HG03521 (cell line): ENCODE measurements at regions not wholly inside any gene's neighbourhood (a gene's known extent, or its start where the extent isn't known, plus 50 kb on each side); places are given as distances from the start of the nearest gene placed in this dataset.
"Not testable (repeated sequence)": the region's sequence is repeated elsewhere in the genome, so short reads cannot be mapped to it uniquely, and the experiment has no call there.

Experiments used
- ATAC-seq: cut with Tn5 transposase; IDR thresholded peaks from one replicate; pipeline ENCODE4 v1.9.1; 2021; ENCODE audit warnings: mild to moderate bottlenecking, moderate library complexity; ENCODE audit not compliant: unreplicated experiment

DNA sequence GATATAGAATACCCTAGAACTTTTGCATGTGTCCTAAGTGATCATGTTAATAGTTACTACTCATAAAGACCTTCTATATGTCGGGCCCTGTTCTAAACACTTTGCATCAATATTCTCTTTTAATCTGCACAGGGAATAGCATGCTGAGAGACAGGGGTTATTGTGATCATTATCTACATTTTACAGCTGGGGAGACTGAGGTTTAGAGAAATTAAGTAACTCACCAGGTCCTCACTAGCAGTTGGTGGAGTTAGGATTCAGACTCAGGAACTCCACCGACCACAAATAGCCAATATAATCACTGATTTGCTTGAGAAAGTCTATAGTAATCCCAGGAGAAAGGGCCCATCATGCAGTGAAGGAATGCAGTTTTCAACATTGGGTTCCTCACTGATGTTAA lies 111.2 kb upstream of the ADO start:
- ATAC-seq, result no peak

- ATAC-seq, result no peak
Observed at GRCh38 chr10:62694537-62695126, 109.9 kb upstream of the ADO start.

DNA sequence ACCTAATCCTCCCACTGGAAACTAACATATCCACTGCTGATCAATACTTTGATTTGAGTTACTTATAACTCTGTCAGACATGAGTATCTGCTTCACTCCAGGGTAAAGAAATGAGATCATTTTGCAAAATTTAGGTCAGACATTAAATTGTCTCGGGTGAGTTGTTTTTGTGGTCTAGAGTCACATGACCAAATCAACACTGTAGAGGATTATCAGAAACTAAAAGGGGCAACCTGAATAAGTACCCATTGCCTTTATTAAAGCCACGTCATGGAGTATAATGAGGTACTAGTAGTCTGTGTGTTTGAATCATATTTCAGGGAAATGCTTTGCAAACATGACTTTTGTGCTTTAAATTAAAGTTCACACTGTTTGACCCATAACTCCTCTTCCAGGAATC lies 107.7 kb upstream of the ADO start:
- no peak for ATAC-seq

GRCh38 chr10:62699148-62699547 lies 105.4 kb upstream of the ADO start:
- ATAC-seq, result no peak

DNA sequence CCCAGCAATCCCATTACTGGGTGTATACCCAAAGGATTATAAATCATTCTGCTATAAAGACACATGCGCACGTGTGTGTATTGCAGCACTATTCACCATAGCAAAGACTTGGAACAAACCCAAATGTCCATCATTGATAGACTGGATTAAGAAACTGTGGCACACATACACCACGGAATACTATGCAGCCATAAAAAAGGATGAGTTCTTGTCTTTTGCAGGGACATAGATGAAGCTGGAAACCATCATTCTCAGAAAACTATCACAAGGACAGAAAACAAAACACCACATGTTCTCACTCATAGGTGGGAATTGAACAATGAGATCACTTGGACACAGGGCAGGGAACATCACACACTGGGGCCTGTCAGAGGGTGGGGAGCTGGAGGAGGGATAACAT lies 100.4 kb upstream of the ADO start:
- not testable (repeated sequence) for ATAC-seq

DNA sequence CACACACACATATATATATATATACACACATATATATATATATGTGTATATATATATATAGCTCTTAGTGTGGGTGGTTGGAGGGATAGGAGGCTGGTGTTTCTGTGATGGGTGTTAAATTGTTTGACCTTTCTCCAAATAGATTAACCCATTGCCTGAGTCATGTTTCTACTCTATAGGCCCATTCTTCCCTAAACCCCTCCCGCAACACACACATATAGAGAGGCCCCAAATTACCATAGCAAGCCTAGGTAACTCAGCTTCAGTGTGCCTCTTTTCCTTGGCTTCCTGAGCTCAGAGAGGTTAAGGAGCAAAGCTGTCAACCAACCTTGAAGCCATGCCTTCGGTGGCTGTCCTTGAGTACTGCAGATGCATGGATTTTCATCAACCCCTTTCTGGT lies 98.7 kb upstream of the ADO start:
- no peak for ATAC-seq

DNA sequence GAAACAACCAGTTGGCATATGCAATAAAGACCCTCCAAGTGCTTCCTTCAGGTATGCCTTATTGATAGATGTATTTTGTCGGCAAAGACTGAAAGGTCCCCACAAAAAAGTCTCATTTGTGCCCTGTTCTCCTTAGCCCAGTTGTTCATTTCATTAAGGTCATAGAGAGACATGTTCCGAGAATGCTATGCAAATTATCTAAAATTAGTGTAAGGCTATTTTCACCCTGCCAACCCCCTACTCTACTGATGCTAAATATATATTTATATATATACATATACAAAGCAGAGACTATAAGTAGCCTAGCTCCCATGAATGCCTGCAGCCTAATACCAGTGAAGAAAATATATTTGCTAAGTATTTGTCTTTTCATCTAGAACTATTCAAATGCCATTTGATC lies 96.7 kb upstream of the ADO start:
- peak; percentile 68 for ATAC-seq

DNA sequence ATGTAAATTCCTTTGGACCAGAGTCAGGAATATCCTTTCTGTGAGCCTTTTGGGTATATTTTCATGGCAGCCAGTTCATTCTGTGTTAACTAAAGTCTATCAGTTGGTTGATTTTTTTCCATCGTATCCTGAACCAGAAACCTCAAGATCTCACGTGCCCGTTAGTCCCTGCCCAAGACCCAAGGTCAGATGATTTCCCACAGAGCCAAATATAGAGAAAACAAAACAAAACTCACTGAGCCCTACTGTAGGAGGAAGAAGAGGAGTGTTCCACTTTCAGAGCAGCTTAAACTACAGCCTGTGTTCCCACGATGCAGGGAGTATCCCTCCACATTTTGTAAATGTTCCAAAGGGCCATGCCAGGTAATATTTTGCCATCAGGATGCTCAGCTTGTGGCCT lies 96.0 kb upstream of the ADO start:
- no peak for ATAC-seq

GRCh38 chr10:62709200-62709599 lies 95.3 kb upstream of the ADO start:
- no peak for ATAC-seq

DNA sequence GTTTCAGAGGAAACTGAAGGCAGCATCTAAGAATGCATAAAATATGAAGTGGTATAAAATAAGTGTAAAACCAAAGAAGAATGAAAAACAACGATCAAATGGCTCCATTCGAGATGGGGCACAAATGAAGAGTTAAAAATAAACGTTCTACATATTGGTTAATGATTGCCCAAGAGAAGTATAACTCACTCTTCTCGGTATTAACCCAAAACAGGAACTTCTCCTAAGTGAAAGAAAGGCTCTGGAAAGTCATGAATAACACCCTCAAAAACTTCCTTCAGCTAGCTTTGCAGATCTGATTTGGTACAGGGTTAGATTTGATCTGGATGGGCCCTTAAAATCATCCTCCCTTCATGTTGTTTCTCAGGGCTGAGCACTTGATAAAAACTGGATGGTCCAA lies 94.3 kb upstream of the ADO start:
- ATAC-seq, result no peak

DNA sequence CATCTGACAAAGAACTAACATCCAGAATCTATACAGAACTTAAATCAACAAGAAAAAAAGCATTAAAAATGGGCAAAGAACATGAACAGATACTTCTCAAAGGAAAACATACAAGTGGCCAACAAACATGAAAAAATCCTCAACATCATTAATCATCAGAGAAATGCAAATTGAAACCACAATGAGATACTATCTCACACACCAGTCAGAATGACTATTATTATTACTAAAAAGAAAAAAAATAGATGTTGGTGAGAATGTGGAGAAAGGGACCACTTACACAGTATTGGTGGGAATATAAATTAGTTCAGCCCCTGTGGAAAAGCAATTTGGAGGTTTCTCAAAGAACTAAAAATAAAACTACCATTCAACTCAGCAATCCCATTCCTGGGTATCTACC lies 89.1 kb upstream of the ADO start:
- ATAC-seq, result no peak

DNA sequence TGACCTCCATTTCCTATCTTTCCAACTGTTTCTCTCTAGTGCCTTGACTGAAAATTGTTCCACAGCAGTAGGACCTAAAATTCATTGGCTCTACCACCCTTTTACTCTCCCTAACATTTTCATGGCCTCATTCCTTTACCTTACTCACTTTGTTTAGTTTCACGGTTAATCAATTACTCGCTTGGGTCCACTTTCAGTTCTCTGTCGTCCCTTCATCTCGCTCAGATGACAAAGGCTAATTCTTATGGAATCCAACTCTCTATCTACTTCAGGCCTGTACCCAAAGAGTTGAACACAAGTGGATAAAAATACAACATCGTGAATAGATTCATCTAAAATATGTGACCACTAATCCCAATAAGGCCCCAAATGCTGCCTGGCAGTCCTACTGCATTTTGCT lies 85.9 kb upstream of the ADO start:
- no peak for ATAC-seq

GRCh38 chr10:62719061-62719460 lies 85.5 kb upstream of the ADO start:
- no peak for ATAC-seq

- no peak for ATAC-seq
Observed at GRCh38 chr10:62721687-62722086, 82.8 kb upstream of the ADO start.

- ATAC-seq, result no peak
Observed at GRCh38 chr10:62723375-62723774, 81.1 kb upstream of the ADO start.

DNA sequence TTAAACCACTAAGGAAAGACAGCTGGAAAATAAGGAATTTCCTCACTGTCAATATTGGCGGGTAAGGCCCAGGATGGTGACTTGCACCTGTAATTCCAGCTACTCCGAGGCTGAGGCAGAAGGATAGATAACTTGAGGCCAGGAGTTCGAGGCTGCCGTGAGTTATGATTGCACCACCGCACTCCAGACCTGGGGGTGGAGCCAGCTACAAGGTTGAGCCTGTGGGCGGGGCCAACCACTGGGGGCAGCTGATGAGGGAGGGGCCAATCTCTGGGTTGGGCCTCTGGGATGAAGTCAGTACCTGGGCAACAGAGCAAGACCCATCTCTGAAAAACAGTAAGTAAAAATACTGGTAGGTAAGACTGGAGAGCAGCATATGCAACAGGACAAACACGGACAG lies 80.1 kb upstream of the ADO start:
- no peak for ATAC-seq

- peak; percentile 80 for ATAC-seq
Observed at GRCh38 chr10:62726142-62726541, 78.4 kb upstream of the ADO start.

DNA sequence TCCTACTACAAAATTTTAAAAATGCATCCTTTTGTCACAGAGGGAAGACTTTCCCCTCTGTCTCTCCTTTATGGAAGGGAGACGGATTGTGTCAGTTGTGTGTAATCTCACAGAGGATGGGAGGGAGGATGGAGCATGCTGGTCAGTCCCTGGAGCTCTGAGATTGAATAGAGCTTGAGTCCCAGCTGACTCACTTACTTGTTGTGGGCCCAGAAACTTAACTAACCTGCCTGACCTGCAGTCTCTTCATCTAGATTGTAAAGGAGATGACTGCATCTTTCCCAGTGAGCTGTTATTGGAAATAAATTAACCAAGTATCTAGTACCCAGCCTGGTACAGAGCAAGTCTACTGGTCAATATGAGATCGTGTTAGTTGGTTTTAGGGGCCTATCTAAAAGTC lies 77.9 kb upstream of the ADO start:
- no peak for ATAC-seq

DNA sequence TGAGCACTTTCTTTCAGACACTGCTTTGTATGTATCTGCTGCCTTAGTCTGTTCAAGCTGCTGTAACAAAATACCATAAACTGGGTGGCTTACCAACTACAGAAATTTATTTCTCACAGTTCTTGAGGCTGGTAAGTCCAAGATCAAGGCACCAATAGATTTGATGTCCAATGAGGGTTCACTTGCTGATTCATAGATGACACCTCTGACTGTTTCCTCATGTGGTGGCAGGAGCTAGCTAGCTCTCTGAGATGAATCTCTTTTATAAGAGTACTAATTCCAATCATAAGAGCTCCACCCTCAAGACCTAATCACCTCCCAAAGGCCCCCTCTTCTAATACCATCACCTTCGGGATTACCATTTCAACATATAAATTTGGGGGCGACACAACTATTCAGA lies 76.6 kb upstream of the ADO start:
- ATAC-seq, result no peak

- no peak for ATAC-seq
Observed at GRCh38 chr10:62728479-62728878, 76.0 kb upstream of the ADO start.

DNA sequence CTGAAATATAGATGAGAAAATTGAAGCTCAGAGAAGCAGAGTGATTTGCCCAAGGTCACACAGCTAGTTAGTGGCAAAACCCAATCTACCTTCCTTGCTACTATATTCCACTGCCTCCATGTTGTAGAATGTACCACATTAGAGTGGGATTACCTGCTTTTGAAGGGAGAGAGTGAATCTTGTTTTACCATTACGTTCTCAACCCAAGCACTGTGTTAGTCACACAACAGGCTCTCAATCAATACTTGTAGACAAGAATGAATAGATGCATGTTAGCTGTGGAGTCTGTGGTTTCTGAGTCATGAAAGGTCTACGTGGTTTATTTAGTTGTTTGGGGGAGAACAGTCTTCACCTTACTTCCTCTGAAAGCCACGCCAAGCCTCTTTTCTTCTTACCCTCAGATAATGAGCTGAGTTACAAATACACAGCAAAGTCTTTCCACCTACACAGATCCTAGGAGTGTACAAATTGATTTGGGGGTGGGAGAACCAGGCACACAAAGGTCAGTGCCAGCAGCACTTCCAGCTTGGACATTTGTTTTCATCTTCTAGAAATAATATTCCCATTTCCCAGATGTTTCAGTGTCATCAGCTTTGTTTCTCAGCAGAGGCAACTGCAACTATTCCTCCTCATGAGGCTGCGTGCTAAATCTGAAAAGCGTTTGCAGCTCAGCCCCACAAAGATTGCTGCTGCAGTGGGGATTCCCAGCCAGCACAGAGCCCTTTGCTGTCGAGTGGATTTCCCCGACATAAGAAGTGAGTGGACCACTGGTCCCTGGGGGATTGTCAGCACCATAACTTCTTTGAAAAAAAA lies 71.5 kb upstream of the ADO start:
- ATAC-seq, result peak; percentile 76

GRCh38 chr10:62733654-62734293 lies 70.7 kb upstream of the ADO start:
- ATAC-seq, result peak; percentile 16
